ENCODE measurements at regions not wholly inside any gene's neighbourhood (a gene's known extent, or its start where the extent isn't known, plus 50 kb on each side); places are given as distances from the start of the nearest gene placed in this dataset.

DNA sequence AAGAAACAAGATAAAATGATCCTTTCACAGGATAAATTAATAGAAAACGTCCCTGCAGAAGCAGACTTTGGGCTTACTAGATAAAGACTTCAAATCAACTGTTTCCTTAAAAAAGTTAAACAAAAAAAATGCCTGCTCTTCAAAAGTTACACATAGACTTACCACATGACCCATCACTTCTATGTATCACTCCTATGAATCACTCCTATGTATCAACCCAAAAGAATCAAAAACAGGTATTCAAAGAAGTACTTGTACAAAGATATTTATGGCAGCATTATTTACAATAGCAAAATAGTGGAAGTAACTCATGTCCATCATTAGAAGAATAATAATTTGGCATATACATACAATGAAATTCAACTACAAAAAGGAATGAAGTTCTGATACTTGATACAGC, 56.3 kb upstream of the PRDM9 start:
- H3K36me3 ChIP-seq = no peaks in the 10 kb centered on the region
- no peaks in the 10 kb centered on the region for H3K4me1 ChIP-seq
- ATAC-seq (no peak), DNase-seq (no peak)
- TF ChIP-seq, protein P1, sequence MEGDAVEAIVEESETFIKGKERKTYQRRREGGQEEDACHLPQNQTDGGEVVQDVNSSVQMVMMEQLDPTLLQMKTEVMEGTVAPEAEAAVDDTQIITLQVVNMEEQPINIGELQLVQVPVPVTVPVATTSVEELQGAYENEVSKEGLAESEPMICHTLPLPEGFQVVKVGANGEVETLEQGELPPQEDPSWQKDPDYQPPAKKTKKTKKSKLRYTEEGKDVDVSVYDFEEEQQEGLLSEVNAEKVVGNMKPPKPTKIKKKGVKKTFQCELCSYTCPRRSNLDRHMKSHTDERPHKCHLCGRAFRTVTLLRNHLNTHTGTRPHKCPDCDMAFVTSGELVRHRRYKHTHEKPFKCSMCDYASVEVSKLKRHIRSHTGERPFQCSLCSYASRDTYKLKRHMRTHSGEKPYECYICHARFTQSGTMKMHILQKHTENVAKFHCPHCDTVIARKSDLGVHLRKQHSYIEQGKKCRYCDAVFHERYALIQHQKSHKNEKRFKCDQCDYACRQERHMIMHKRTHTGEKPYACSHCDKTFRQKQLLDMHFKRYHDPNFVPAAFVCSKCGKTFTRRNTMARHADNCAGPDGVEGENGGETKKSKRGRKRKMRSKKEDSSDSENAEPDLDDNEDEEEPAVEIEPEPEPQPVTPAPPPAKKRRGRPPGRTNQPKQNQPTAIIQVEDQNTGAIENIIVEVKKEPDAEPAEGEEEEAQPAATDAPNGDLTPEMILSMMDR (IDR thresholded peaks at IDR 0.05) = no peak
- no peaks in the 10 kb centered on the region for H3K27me3 ChIP-seq
- H3K27ac ChIP-seq = no peak overlapping the region
- intact Hi-C loops (cut with DNase I) = no loop called here
- H3K4me3 ChIP-seq = no peak overlapping the region
- no peaks in the 10 kb centered on the region for H3K9me3 ChIP-seq

DNA sequence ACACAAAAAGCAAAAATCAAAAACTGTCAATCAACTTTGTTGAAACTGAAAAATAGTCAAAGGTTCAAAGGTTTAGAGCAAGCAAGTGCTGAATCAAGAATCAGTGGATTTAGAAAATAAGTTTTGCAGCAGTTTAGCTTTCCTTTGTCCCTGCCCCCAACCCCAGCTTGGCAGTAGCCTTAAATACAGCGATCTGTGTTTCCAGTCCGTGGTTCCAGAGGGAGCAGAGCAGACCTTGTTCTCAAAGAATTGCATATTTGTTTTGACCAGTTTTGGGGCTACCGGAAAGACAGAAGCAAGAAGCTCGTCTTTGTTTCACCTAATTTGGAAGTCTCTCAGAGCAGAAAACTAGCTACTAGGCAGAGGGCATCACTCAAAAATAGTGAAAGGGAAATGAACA, 57.2 kb upstream of the PRDM9 start:
- no peak overlapping the region for H3K4me3 ChIP-seq
- peak in 1 of 4 donors; percentile 5 for DNase-seq

DNA sequence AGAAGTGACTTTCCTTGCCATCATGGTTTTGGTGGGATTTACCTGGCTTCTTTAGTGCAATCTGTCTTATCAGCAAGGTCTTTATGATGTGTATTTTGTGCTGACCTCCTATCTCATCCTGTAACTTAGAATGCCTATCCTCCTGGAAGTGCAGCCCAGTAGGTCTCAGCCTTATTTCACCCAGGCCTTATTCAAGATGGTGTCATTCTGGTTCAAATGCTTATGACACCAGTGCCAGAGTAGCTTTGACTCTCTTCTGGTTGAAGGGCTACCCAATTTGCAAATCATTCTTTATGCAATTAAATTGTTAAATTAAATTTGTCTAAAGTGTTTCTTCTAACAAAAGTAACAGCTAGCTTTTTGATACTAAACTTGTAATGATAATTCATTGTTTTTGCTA, 58.8 kb upstream of the PRDM9 start:
- Histone ChIP-seq H3K4me3 (no peak overlapping the region), H3K36me3 (no peaks in the 10 kb centered on the region), H3K4me1 (no peaks in the 10 kb centered on the region), H3K27ac (no peak overlapping the region), H3K9me3 (peaks cover 0 to 2% of the 10 kb centered on the region in 2 donors), H3K27me3 (no peaks in the 10 kb centered on the region)
- DNase-seq (no peak), ATAC-seq (no peak)
- TF ChIP-seq, protein P1 (IDR thresholded peaks at IDR 0.05) = no peak
- intact Hi-C loops (cut with DNase I) = no loop called here

More for the DNA sequence above, 57.2 kb upstream of the PRDM9 start:
- intact Hi-C loops (cut with DNase I) = no loop called here
- Histone ChIP-seq H3K27ac (no peak overlapping the region), H3K27me3 (no peaks in the 10 kb centered on the region), H3K9me3 (no peaks in the 10 kb centered on the region), H3K36me3 (no peaks in the 10 kb centered on the region), H3K4me1 (no peaks in the 10 kb centered on the region)
- TF ChIP-seq, protein P1 (IDR thresholded peaks at IDR 0.05) = no peak
- ATAC-seq = no peak

DNA sequence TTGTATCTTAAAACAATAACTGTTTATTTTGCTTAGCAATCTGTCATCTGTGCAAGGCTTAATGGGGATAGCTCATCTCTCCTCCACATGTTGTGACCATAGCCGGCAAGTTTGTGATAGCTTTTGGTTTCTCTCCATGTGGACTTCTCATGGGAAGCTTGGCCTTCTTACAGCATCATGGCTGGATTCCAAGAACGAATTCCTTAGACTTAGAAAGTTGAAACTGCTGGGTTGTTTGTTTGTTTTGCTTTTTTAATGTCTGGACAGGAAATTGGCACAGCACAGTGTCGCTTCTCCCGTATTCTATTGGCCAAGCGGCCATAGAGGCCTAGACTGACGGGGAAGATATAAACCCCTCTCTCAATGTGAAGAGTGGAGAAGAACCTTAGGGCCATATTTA, 61.0 kb upstream of the PRDM9 start:
- ATAC-seq (no peak), DNase-seq (peak in 2 of 4 donors; percentile 76 to 81)
- TF ChIP-seq, protein P1 (IDR thresholded peaks at IDR 0.05) = no peak
- H3K9me3 ChIP-seq = peaks cover 0 to 3% of the 10 kb centered on the region in 2 donors
- intact Hi-C loops (cut with DNase I) = no loop called here
- no peaks in the 10 kb centered on the region for H3K27me3 ChIP-seq
- H3K27ac ChIP-seq = no peak overlapping the region
- H3K4me3 ChIP-seq = no peak overlapping the region
- H3K4me1 ChIP-seq = no peaks in the 10 kb centered on the region
- H3K36me3 ChIP-seq = no peaks in the 10 kb centered on the region

DNA sequence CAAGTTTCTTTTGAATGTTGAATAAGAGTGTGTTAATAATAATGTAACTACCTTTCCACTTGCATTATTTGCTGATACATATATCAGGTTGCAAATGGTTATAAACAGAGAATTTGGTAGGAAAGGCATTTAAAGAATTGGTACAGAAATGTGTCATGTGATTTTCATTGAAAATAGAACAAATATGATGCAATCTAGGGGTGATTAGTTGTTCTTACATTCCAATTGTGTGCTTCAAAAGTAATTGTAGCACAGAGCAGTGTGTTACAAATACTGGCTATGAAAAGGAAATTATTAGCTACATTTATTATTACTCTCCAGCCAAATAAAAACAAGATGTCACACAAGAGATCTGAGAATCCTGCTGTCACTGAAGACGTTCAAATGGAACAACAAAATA, 61.8 kb upstream of the PRDM9 start:
- Histone ChIP-seq H3K9me3 (peaks cover 0 to 3% of the 10 kb centered on the region in 2 donors), H3K4me1 (no peaks in the 10 kb centered on the region), H3K27ac (no peak overlapping the region), H3K27me3 (no peaks in the 10 kb centered on the region), H3K4me3 (no peak overlapping the region), H3K36me3 (no peaks in the 10 kb centered on the region)
- ATAC-seq = no peak
- DNase-seq = no peak
- TF ChIP-seq, protein P1 (IDR thresholded peaks at IDR 0.05) = no peak
- intact Hi-C loops (cut with DNase I) = no loop called here

Data from left lung (tissue), 4 donors.